ENCODE measurements at regions not wholly inside any gene's neighbourhood (a gene's known extent, or its start where the extent isn't known, plus 50 kb on each side); places are given as distances from the start of the nearest gene placed in this dataset.
"Not testable (repeated sequence)": the region's sequence is repeated elsewhere in the genome, so short reads cannot be mapped to it uniquely, and the experiment has no call there.

DNA sequence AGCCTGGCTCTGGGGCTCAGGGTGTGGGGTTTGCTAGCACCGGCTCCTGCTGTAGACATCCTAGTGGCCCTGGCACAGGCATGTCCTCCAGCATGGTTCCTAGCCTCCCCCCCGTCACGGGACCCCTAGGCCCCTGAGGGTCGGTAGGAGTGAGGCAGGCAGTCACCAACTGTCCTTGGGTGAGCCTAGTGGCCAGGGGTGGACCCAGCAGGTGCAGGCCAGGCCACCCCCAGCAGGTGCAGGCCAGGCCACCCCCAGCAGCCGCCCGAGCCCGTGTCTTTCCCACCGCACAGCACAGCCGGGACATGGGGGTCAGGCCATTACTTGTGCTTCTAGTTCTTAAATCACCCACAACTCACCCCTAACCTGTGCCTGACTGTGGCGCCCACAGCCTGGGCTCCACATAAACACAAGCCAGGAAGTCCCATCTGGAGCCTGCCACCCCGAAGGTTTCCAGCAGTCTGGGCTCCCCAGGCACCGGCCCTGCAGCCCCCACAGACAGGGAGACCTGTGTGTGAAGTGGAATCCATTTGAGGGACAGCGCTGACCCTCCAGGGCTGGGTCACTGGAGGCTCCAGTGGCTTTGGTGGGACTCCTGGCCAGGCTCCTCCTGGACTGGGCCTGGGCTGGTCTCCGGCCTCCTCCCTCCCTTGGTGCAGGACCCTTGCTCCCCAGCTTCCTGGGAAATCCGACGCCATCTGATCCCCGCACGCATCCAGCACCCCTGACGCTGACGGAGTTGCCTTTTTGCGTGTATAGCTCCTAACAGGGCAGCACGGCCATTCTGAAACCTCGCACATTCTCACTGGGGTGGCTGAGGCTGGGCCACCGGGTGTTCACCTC, 114.1 kb upstream of the LPCAT1 start:
- no peak for TF ChIP-seq POLR2A (IDR thresholded peaks at IDR 0.05)
- TF ChIP-seq, protein P1, sequence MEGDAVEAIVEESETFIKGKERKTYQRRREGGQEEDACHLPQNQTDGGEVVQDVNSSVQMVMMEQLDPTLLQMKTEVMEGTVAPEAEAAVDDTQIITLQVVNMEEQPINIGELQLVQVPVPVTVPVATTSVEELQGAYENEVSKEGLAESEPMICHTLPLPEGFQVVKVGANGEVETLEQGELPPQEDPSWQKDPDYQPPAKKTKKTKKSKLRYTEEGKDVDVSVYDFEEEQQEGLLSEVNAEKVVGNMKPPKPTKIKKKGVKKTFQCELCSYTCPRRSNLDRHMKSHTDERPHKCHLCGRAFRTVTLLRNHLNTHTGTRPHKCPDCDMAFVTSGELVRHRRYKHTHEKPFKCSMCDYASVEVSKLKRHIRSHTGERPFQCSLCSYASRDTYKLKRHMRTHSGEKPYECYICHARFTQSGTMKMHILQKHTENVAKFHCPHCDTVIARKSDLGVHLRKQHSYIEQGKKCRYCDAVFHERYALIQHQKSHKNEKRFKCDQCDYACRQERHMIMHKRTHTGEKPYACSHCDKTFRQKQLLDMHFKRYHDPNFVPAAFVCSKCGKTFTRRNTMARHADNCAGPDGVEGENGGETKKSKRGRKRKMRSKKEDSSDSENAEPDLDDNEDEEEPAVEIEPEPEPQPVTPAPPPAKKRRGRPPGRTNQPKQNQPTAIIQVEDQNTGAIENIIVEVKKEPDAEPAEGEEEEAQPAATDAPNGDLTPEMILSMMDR (IDR thresholded peaks at IDR 0.05), result no peak
- Histone ChIP-seq H3K27me3 (peaks cover 4 to 12% (median 8%) of the 10 kb centered on the region in 9 donors), H3K4me3 (no peak overlapping the region), H3K4me1 (peaks cover 0 to 8% (median 0%) of the 10 kb centered on the region in 12 donors), H3K9me3 (no peaks in the 10 kb centered on the region), H3K36me3 (no peaks in the 10 kb centered on the region), H3K27ac (no peak overlapping the region)
- ATAC-seq (no peak), DNase-seq (peak in 2 of 5 donors; percentile 17 to 40)
- intact Hi-C loops (cut with DNase I), result loop anchor here in 1 of 10 donors (10.0 kb wide), 1 partner anchor 143 kb away; no protein-coding TSS in a partner anchor
- 82 to 92% (median 88%) methylated on average over 16 to 24 of the region's 24 CpGs for WGBS, 4 donors

DNA sequence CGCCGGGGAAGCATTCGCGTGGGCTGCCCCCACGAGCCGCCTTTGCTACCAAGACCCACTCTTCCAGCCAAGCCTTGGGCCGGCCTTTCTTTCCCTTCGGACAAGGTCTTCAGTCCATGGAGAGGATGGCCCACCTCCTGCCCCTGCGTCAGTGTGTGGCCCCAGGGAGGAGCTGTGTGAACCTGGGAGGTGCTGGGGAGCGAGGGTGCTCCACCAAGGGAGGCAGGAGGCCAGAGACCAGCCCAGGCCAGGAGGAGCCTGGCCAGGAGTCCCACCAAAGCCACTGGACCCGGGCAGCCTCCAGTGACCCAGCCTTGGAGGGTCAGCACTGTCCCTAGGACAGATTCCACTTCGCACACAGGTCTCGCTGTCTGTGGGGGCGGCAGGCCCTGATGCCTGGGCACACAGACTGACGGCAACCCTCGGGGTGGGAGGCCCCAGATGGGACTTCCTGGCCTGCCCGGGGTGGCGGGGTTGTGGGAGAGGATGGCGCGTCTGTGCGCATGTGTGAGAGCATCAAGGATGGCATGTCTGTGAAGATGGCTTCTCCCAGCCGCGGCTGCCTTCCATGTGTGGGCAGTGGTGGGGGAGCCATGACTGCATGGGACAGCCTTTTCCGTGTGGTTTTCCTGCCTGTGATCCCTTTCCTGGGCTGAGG, 113.3 kb upstream of the LPCAT1 start:
- no peak overlapping the region for H3K27ac ChIP-seq
- DNase-seq, result peak in 2 of 5 donors; percentile 15 to 55
- ATAC-seq, result no peak
- intact Hi-C loops (cut with DNase I), result loop anchor here in 1 of 10 donors (10.0 kb wide), 1 partner anchor 142 kb away; no protein-coding TSS in a partner anchor
- 88 to 90% (median 89%) methylated on average over 21 to 24 of the region's 24 CpGs for WGBS, 4 donors
- H3K9me3 ChIP-seq, result no peaks in the 10 kb centered on the region
- H3K4me1 ChIP-seq, result peaks cover 0 to 8% (median 0%) of the 10 kb centered on the region in 12 donors
- no peak for TF ChIP-seq POLR2A (IDR thresholded peaks at IDR 0.05)
- TF ChIP-seq, protein P1 (IDR thresholded peaks at IDR 0.05), result no peak
- H3K27me3 ChIP-seq, result peaks cover 0 to 4% (median under 1%) of the 10 kb centered on the region in 9 donors
- H3K36me3 ChIP-seq, result no peaks in the 10 kb centered on the region
- no peak overlapping the region for H3K4me3 ChIP-seq

DNA sequence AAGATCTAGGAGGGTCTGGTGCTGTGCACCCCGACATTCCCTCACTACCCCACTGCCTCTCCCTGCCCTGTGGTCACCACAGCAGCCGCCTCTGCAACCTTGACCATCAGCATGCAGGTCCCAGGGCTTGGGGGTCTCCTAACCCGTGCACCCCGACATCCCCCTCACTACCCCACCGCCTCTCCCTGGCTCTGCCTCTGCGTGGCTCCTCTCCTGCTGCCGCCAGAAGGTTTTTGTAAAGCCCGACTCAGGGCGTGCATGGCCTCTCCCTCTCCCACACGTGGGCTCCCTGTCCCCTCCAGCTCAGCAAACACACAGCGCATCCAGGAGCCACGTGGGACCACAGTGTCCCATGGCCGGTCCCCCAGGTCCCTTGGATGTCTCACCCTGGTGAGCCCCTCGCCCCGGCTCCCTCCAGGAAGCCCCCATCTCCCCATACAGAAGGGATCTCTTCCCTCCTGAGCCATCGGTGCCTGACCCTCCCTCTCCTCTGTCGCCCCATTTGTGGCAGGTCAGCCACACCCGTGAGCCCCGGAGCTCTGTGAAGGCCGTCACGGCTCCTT, 112.5 kb upstream of the LPCAT1 start:
- peak in 2 of 5 donors; percentile 14 to 51 for DNase-seq
- not testable (repeated sequence) for H3K27me3 ChIP-seq
- 84 to 89% (median 85%) methylated on average over 21 of the region's 21 CpGs for WGBS, 4 donors

DNA sequence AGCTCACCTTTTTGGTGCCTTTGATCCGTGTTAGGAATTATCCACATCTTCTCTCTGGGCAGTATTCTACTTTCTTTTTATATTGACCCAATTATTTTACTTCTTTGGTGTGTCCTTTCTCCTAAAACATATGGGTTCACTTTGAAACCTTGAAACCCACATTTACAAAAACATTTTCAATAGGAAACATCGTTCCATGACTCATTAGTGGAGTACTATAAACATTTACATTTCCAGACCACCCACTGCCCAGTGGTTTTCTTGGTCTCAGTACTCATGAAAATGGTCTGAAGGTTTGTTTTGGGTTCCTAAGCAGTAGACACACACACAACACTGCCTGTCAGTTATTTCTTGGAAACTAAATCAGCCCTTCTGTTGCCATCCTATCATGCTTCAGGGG, 111.7 kb upstream of the LPCAT1 start:
- not testable (repeated sequence) for H3K9me3 ChIP-seq, H3K27me3 ChIP-seq, ATAC-seq, H3K4me3 ChIP-seq, H3K36me3 ChIP-seq, H3K4me1 ChIP-seq, H3K27ac ChIP-seq, DNase-seq
- 73 to 85% (median 80%) methylated on average over 2 of the region's 2 CpGs for WGBS, 4 donors
- intact Hi-C loops (cut with DNase I), result loop anchor here in 1 of 10 donors (10.0 kb wide), 1 partner anchor 141 kb away; no protein-coding TSS in a partner anchor

More for the DNA sequence above, 112.5 kb upstream of the LPCAT1 start:
- not testable (repeated sequence) for H3K9me3 ChIP-seq, H3K27ac ChIP-seq, H3K36me3 ChIP-seq, H3K4me1 ChIP-seq, H3K4me3 ChIP-seq, ATAC-seq
- intact Hi-C loops (cut with DNase I), result loop anchor here in 1 of 10 donors (10.0 kb wide), 1 partner anchor 141 kb away; no protein-coding TSS in a partner anchor

DNA sequence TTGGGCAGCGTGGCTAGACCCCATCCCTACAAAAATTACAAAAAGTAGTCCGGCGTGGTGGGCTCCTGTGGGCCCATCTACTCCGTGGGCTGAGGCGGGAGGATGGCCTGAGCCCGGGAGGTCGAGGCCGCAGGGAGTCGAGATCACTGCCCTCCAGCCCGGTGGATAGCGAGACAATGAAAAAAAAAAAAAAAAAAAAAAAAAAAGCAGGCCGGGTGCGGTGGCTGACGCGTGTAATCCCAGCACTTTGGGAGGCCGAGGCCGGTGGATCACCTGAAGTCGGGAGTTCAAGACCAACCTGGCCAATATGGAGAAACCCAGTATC, 110.5 kb upstream of the LPCAT1 start:
- H3K36me3 ChIP-seq, result peaks cover 0 to 5% (median 0%) of the 10 kb centered on the region in 9 donors
- peak overlapping the region in 11 of 12 donors; percentile 47 to 92 (median 84) for H3K27ac ChIP-seq
- H3K9me3 ChIP-seq, result no peaks in the 10 kb centered on the region
- TF ChIP-seq, protein P1 (IDR thresholded peaks at IDR 0.05), result no peak
- no peak for TF ChIP-seq POLR2A (IDR thresholded peaks at IDR 0.05)
- H3K4me3 ChIP-seq, result peak overlapping the region; percentile 54 to 94 (median 76)
- WGBS, 4 donors, result 34 to 45% (median 44%) methylated on average over 17 to 18 of the region's 18 CpGs
- no peak for DNase-seq
- peaks cover 0 to 8% (median 0%) of the 10 kb centered on the region in 12 donors for H3K4me1 ChIP-seq
- ATAC-seq, result no peak
- peaks cover 0 to 3% (median 0%) of the 10 kb centered on the region in 9 donors for H3K27me3 ChIP-seq
- intact Hi-C loops (cut with DNase I), result loop anchor here in 2 of 10 donors (5.0 to 10.0 kb wide), 2 partner anchors 112 to 139 kb away; partner anchors contain the start of gene LPCAT1 (in 1 of the 2)

All from heart left ventricle (tissue), 16 donors.